Stomach smooth muscle (tissue), 2 donors: ENCODE measurements at regions not wholly inside any gene's neighbourhood (a gene's known extent, or its start where the extent isn't known, plus 50 kb on each side); places are given as distances from the start of the nearest gene placed in this dataset.
"Not testable (repeated sequence)": the region's sequence is repeated elsewhere in the genome, so short reads cannot be mapped to it uniquely, and the experiment has no call there.

Experiments
- H3K27ac ChIP-seq: one replicate; pipeline ENCODE4 v1.7.0; 2013; ENCODE audit warnings: mild to moderate bottlenecking, low read length, inconsistent platforms
- H3K27me3 ChIP-seq, 2 donors: one replicate each; pipeline ENCODE4 v1.7.0; 2013; ENCODE audit warnings: low read length in 2 of 2; ENCODE audit not compliant: insufficient read depth in 2 of 2, control insufficient read depth in 1 of 2
- H3K36me3 ChIP-seq, 2 donors: one replicate each; pipeline ENCODE4 v1.7.0; 2013; ENCODE audit warnings: low read length in 2 of 2; ENCODE audit not compliant: control insufficient read depth in 2 of 2, insufficient read depth in 2 of 2
- H3K4me1 ChIP-seq: one replicate; pipeline ENCODE4 v1.7.0; 2013; ENCODE audit warnings: low read length; ENCODE audit not compliant: control insufficient read depth, insufficient read depth
- H3K4me3 ChIP-seq, 2 donors: one replicate each; pipeline ENCODE4 v1.7.0; 2013; ENCODE audit warnings: low read length in 2 of 2
- H3K9ac ChIP-seq, 2 donors: one replicate each; pipeline ENCODE4 v1.7.0; 2013; ENCODE audit warnings: low read length in 2 of 2, mild to moderate bottlenecking in 1 of 2
- H3K9me3 ChIP-seq, 2 donors: one replicate each; pipeline ENCODE4 v1.7.0; 2013; ENCODE audit warnings: low read length in 2 of 2; ENCODE audit not compliant: control insufficient read depth in 2 of 2
- donor health status: healthy.
- donor health status: Pancreatic carcinoma.

DNA sequence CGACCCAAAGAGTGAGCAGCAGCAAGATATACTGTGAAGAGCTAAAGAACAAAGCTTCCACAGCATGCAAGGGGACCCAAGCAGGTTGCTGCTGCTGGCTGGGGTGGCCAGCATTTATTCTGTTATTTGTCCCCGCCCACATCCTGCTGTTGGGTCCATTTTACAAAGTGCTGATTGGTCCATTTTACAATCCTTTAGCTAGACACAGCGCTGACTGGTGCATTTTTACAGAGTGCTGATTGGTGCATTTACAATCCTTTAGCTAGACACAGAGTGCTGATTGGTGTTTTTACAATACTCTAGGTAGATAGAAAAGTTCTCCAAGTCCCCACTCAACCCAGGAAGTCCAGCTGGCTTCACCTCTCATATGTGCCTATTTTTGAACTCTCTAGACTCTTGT, 596.0 kb upstream of the CNTN5 start:
- not testable (repeated sequence) for H3K4me3 ChIP-seq, H3K9me3 ChIP-seq, H3K27ac ChIP-seq, H3K4me1 ChIP-seq, H3K9ac ChIP-seq, H3K36me3 ChIP-seq, H3K27me3 ChIP-seq

GRCh38 chr11:98431463-98432359, 589.0 kb upstream of the CNTN5 start:
- H3K4me1 ChIP-seq = no peaks in the 10 kb centered on the region
- no peak overlapping the region for H3K27ac ChIP-seq
- no peaks in the 10 kb centered on the region for H3K27me3 ChIP-seq
- H3K4me3 ChIP-seq = no peak overlapping the region
- no peaks in the 10 kb centered on the region for H3K36me3 ChIP-seq
- H3K9me3 ChIP-seq = peaks cover 4 to 6% of the 10 kb centered on the region in 2 donors
- H3K9ac ChIP-seq = no peak overlapping the region

DNA sequence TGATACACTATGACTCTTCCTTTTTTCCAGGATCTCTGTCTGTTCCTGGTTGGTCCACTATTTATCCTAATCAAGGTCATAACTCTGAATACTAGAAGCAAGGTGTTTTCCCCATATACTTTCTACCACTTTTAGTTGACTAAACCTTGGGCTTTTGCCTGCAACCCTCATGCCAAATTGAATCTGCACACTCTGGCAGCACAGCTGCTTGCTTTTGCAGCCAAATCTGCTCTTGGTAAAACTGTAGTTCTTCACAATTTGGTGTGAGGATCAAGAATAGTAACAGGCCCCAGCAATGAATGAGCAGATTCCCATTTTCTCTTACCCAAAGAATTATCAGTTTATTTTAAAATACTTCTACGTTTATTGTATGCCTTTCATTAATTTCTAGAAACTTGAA, 586.5 kb upstream of the CNTN5 start:
- Histone ChIP-seq H3K27ac (no peak overlapping the region), H3K4me1 (no peaks in the 10 kb centered on the region), H3K9me3 (peaks cover 0 to 3% of the 10 kb centered on the region in 2 donors), H3K27me3 (no peaks in the 10 kb centered on the region), H3K36me3 (no peaks in the 10 kb centered on the region), H3K9ac (no peak overlapping the region), H3K4me3 (no peak overlapping the region)

DNA sequence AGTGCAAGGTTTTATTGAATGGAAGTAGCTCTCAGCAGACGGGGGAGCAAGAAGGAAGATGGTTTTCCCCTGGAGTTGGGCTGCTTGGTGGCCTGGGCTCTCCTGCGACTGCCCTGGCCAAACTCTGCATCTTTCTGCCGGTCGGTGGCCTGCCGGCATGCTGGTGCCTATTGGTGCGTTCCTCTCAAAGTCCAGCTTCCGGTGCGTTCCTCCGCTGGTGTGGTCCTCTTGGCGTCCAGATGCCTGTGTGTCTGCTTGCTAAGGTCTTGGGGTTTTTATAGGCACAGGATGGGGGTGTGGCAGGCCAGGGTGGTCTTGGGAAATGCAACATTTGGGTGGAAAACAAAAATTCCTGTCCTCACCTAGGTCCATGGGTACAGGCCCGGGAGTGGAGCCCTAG, 567.4 kb upstream of the CNTN5 start:
- H3K4me3 ChIP-seq = no peak overlapping the region
- H3K9me3 ChIP-seq = peaks cover 0 to 3% of the 10 kb centered on the region in 2 donors
- no peaks in the 10 kb centered on the region for H3K36me3 ChIP-seq
- H3K27me3 ChIP-seq = no peaks in the 10 kb centered on the region
- H3K9ac ChIP-seq = no peak overlapping the region
- no peaks in the 10 kb centered on the region for H3K4me1 ChIP-seq
- no peak overlapping the region for H3K27ac ChIP-seq

DNA sequence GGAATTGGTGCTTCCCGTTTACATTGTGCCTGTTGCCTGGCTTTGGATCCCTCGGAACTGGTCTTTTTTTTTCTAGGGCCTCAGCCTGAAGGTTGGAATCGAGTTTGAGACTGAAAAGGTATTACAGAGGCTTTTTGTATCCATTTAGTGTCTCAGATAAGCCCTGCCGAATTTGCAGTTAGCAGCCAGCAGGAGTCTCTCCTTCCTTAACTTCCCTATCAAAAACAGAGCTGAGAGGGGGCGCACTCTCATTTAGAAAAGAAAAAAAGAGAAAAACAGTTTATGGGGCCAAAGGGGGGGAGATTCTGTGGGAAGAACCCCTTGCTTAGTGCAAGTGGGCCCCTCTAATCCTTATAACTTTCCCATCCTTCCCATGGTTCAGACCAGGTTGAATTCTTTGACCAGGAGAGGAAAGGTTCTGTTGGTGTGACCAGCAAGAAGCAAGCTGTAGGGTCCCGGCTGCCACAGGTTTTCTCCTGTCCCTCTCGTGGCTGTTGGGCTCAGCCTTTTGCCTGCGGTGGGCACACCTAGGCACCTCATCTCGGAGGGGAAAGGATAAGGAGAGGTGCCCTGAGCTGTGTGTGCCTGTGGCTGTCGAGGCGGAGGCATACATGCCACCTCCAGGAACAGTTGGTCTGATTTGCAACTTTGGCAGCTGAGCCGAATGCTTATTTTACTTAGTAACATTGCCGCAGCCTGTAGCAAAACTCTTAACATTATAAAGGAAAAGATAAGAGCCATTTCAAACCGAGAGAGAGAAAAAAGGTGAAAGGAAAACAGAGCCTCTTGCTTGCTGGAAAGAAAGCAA, 565.0 kb upstream of the CNTN5 start:
- Histone ChIP-seq H3K9me3 (peaks cover 0 to 3% of the 10 kb centered on the region in 2 donors), H3K4me1 (no peaks in the 10 kb centered on the region), H3K9ac (no peak overlapping the region), H3K36me3 (no peaks in the 10 kb centered on the region), H3K4me3 (no peak overlapping the region), H3K27ac (no peak overlapping the region), H3K27me3 (no peaks in the 10 kb centered on the region)

DNA sequence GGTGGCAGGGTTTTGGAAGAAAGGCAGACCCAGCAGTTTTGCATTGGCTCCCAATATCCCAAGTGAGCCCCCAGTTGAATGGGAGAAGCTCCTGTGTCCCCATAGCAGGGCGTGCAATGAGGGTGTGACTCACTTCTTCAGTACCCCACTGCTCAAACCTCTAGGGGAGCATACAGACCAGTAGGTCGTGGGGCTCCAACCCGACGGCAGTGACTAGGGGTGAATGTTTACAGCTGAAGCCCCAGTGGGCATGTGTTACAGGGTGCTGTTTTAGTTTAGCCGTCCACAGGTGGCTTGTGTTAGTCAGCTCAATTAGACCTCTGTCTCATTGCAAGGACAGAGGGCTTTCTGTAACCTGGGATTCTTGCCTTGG, 564.5 kb upstream of the CNTN5 start:
- peaks cover 0 to 3% of the 10 kb centered on the region in 2 donors for H3K9me3 ChIP-seq
- H3K4me1 ChIP-seq = no peaks in the 10 kb centered on the region
- no peaks in the 10 kb centered on the region for H3K27me3 ChIP-seq
- H3K4me3 ChIP-seq = no peak overlapping the region
- no peak overlapping the region for H3K27ac ChIP-seq
- no peak overlapping the region for H3K9ac ChIP-seq
- no peaks in the 10 kb centered on the region for H3K36me3 ChIP-seq

- Histone ChIP-seq H3K27me3 (no peaks in the 10 kb centered on the region), H3K4me3 (no peak overlapping the region), H3K9me3 (no peaks in the 10 kb centered on the region), H3K27ac (no peak overlapping the region), H3K36me3 (no peaks in the 10 kb centered on the region), H3K9ac (no peak overlapping the region), H3K4me1 (no peaks in the 10 kb centered on the region)
Observed at GRCh38 chr11:98495016-98495415, 525.7 kb upstream of the CNTN5 start.

DNA sequence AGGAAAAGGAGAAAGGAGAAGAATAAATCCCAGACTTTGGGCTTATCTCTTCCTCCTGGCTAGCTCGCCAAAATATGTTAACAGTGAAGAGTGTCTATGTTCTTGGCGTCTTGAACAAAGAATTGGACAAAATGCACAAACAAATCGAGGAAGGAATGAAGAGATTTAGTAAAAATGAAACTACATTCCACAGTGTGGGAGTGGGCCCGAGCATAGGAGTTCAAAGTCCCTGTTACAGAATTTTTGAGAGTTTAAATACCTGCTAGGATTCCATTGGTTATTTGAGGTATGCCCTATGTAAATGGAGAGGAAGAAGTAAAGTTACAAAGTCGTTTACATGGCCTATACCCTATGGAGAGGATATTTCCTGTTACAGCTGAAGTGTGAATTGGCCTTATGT, 525.1 kb upstream of the CNTN5 start:
- no peak overlapping the region for H3K9ac ChIP-seq
- no peaks in the 10 kb centered on the region for H3K9me3 ChIP-seq

DNA sequence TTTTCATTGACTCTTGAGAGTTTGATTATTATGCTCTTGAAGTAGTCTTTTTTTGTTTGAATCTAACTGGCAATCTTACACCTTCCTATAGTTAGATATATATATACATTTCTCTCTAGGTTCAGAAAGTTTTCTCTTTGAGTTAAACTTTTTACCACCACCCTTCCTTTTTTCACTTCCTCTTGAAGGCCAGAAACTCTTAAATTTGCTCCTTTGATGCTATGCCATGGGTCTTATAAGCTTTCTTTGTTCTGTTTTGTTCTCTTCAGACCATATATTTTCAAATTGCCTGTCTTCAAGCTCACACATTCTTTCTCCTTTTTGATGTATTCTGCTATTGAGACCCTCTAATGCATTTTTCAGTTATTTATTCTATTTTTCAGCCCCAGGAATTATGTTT, 513.5 kb upstream of the CNTN5 start:
- Histone ChIP-seq H3K4me3 (no peak overlapping the region), H3K27me3 (no peaks in the 10 kb centered on the region), H3K36me3 (no peaks in the 10 kb centered on the region), H3K9ac (no peak overlapping the region), H3K27ac (no peak overlapping the region), H3K4me1 (no peaks in the 10 kb centered on the region), H3K9me3 (no peaks in the 10 kb centered on the region)

More for the DNA sequence above, 525.1 kb upstream of the CNTN5 start:
- no peak overlapping the region for H3K27ac ChIP-seq
- H3K36me3 ChIP-seq = no peaks in the 10 kb centered on the region
- no peaks in the 10 kb centered on the region for H3K4me1 ChIP-seq
- no peaks in the 10 kb centered on the region for H3K27me3 ChIP-seq
- no peak overlapping the region for H3K4me3 ChIP-seq

DNA sequence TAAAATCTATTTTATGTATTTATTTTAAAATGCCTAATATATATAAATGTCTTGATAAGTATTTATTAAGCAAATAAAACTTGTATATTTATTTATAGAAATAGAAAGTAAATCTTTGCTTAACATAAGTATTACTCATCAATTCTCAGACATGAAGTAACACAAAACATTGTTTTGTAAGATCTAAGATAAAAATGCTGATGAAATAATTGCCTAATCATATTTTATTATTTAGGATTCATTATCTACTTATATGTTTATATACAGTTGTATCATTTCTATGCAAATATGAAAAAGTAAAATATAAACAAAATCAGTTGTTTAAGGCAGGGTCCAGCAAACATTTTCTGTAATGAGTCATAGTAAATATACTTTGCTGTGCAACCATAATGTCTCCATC, 507.8 kb upstream of the CNTN5 start:
- Histone ChIP-seq H3K9ac (no peak overlapping the region), H3K4me3 (no peak overlapping the region), H3K9me3 (no peaks in the 10 kb centered on the region), H3K4me1 (no peaks in the 10 kb centered on the region), H3K36me3 (no peaks in the 10 kb centered on the region), H3K27ac (no peak overlapping the region), H3K27me3 (no peaks in the 10 kb centered on the region)

DNA sequence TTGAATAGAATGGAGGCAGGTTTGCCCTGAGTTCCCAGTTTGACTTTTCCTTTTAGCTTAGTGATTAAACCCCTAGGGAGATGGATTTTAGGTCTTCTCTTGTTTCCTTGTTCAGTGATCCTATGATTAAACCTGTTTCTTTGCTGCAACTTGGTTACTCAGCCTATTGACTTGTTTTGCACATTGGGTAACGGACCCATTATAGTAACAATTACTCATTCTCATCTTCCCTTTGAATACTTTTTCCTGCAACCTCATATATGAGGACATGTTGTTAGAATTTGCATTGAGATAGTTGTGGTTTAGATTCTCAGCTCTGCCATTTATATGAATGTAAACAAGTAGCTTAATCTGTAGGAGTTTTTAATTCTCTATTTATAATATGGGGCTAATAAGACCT, 489.2 kb upstream of the CNTN5 start:
- Histone ChIP-seq H3K9me3 (no peaks in the 10 kb centered on the region), H3K36me3 (no peaks in the 10 kb centered on the region), H3K4me3 (no peak overlapping the region), H3K9ac (no peak overlapping the region), H3K27me3 (no peaks in the 10 kb centered on the region), H3K27ac (no peak overlapping the region), H3K4me1 (no peaks in the 10 kb centered on the region)
